IMR-90 (cell line): ENCODE measurements at regions not wholly inside any gene's neighbourhood (a gene's known extent, or its start where the extent isn't known, plus 50 kb on each side); places are given as distances from the start of the nearest gene placed in this dataset.

Source experiments
- ATAC-seq: fragments of 200-7000 bp; cut with Tn5 transposase; 2 replicates; pipeline ENCODE4 v1.9.1; 2020; ENCODE audit warnings: low read depth, mild to moderate bottlenecking, moderate library complexity
- BruUV-seq: library from RNA; stranded (reverse); fragments of 400-500 nt; replicated peaks from 2 replicates; lab custom pipeline; 2021; lab: Mats Ljungman, UMichigan
- CTCF ChIA-PET: fragments of 300-600 bp; formaldehyde crosslinking; extraction: SDS; loops from one replicate; lab custom pipeline; 2021; ENCODE audit warnings: antibody characterized with exemption; lab: Yijun Ruan, JAX
- POLR2A ChIA-PET: fragments of 300-600 bp; sonication (Branson Sonifier 250); formaldehyde crosslinking; loops from one replicate; lab custom pipeline; 2022; ENCODE audit warnings: antibody characterized with exemption; ENCODE audit not compliant: unreplicated experiment; lab: Charles Lee
- DNase-seq: peaks from one replicate; pipeline ENCODE4 v3.0.0; 2013
- H2AFZ ChIP-seq: replicated peaks from 2 replicates; pipeline ENCODE3; 2013; ENCODE audit warnings: low read length, mild to moderate bottlenecking; ENCODE audit not compliant: poor library complexity
- H2AK5ac ChIP-seq: 2 replicates; pipeline ENCODE4 v1.6.1; 2013; ENCODE audit warnings: low read depth, low read length, inconsistent platforms
- H2AK9ac ChIP-seq: replicated peaks from 2 replicates; pipeline ENCODE3; 2013; ENCODE audit warnings: mild to moderate bottlenecking, low read depth, low read length, moderate library complexity; ENCODE audit not compliant: poor library complexity
- H2BK120ac ChIP-seq: 2 replicates; pipeline ENCODE4 v1.6.1; 2013; ENCODE audit warnings: low read depth, low read length, inconsistent platforms
- H2BK15ac ChIP-seq: 3 replicates; pipeline ENCODE4 v1.6.1; 2013; ENCODE audit warnings: low read depth, low read length, inconsistent platforms
- H2BK20ac ChIP-seq: 2 replicates; pipeline ENCODE4 v1.6.1; 2013; ENCODE audit warnings: low read depth, mild to moderate bottlenecking, inconsistent platforms, low read length, moderate library complexity
- H2BK5ac ChIP-seq: 2 replicates; pipeline ENCODE4 v1.6.1; 2013; ENCODE audit warnings: mild to moderate bottlenecking, low read depth, low read length, inconsistent platforms; ENCODE audit not compliant: poor library complexity, severe bottlenecking
- H3K14ac ChIP-seq: replicated peaks from 2 replicates; pipeline ENCODE4 v1.6.1; 2013; ENCODE audit warnings: low read depth, low read length, inconsistent platforms
- H3K18ac ChIP-seq: 2 replicates; pipeline ENCODE4 v1.6.1; 2013; ENCODE audit warnings: low read depth, low read length, control low read depth
- H3K23ac ChIP-seq: 2 replicates; pipeline ENCODE4 v1.6.1; 2013; ENCODE audit warnings: low read depth, low read length, inconsistent platforms
- H3K27ac ChIP-seq: 2 replicates; pipeline ENCODE4 v1.5.1; 2013; ENCODE audit warnings: mild to moderate bottlenecking, control low read depth, low read length; ENCODE audit not compliant: insufficient read depth
- H3K27me3 ChIP-seq: 2 replicates; pipeline ENCODE4 v1.6.1; 2013; ENCODE audit warnings: low read length; ENCODE audit not compliant: control insufficient read depth, insufficient read depth
- H3K36me3 ChIP-seq: 2 replicates; pipeline ENCODE4 v1.6.1; 2013; ENCODE audit warnings: low read length, mixed read lengths; ENCODE audit not compliant: control insufficient read depth, insufficient read depth
- H3K4ac ChIP-seq: 2 replicates; pipeline ENCODE4 v1.6.1; 2013; ENCODE audit warnings: low read depth, low read length, inconsistent platforms
- H3K4me1 ChIP-seq: 2 replicates; pipeline ENCODE4 v1.6.1; 2013; ENCODE audit warnings: low read length, mixed read lengths; ENCODE audit not compliant: control insufficient read depth, insufficient read depth
- H3K4me2 ChIP-seq: 2 replicates; pipeline ENCODE4 v1.6.1; 2013; ENCODE audit warnings: low read depth, mild to moderate bottlenecking, control low read depth, low read length, moderate library complexity
- H3K4me3 ChIP-seq: 2 replicates; pipeline ENCODE4 v1.5.1; 2013; ENCODE audit warnings: low read depth, mild to moderate bottlenecking, control low read depth, low read length, moderate library complexity; ENCODE audit not compliant: insufficient read depth
- H3K56ac ChIP-seq: 2 replicates; pipeline ENCODE4 v1.6.1; 2013; ENCODE audit warnings: low read length, inconsistent platforms; ENCODE audit not compliant: insufficient read depth; ENCODE audit errors: extremely low read depth
- H3K79me1 ChIP-seq, 2 experiments: 2 replicates each; pipeline ENCODE4 v1.6.1; 2013; ENCODE audit warnings: low read length in 2 of 2, inconsistent platforms in 1 of 2, low read depth in 1 of 2
- H3K9ac ChIP-seq: 2 replicates; pipeline ENCODE4 v1.6.1; 2013; ENCODE audit warnings: low read depth, low read length, control low read depth
- H3K9me1 ChIP-seq: 2 replicates; pipeline ENCODE4 v1.6.1; 2013; ENCODE audit warnings: low read length, inconsistent platforms; ENCODE audit not compliant: insufficient read depth
- H3K9me3 ChIP-seq: 2 replicates; pipeline ENCODE4 v1.6.1; 2013; ENCODE audit warnings: low read length; ENCODE audit not compliant: control insufficient read depth, insufficient read depth
- H4K20me1 ChIP-seq: 2 replicates; pipeline ENCODE4 v1.6.1; 2013; ENCODE audit warnings: low read length, inconsistent platforms; ENCODE audit not compliant: insufficient read depth
- H4K5ac ChIP-seq: 2 replicates; pipeline ENCODE4 v1.6.1; 2013; ENCODE audit warnings: mild to moderate bottlenecking, low read depth, low read length, control low read depth
- H4K8ac ChIP-seq, 2 experiments: 2 replicates each; pipeline ENCODE4 v1.6.1; 2013; ENCODE audit warnings: low read depth in 2 of 2, low read length in 2 of 2, control low read depth in 1 of 2, inconsistent platforms in 1 of 2
- H4K91ac ChIP-seq: 2 replicates; pipeline ENCODE4 v1.6.1; 2013; ENCODE audit warnings: low read depth, low read length, inconsistent platforms; ENCODE audit not compliant: insufficient read depth
- BHLHE40 ChIP-seq: fragments of 150-350 bp; IDR thresholded peaks from 2 replicates; pipeline ENCODE4 v1.6.1; 2016; ENCODE audit warnings: mild to moderate bottlenecking, low read depth, low read length
- CEBPB ChIP-seq: IDR thresholded peaks from 2 replicates; pipeline ENCODE4 v1.6.1; 2012; ENCODE audit warnings: low read depth, low read length, improper control_type of control experiment
- CHD1 ChIP-seq: IDR thresholded peaks from 2 replicates; pipeline ENCODE4 v1.6.1; 2012; ENCODE audit warnings: low read depth, low read length, improper control_type of control experiment
- ELK1 ChIP-seq: fragments of 150-350 bp; IDR thresholded peaks from 2 replicates; pipeline ENCODE4 v1.6.1; 2016; ENCODE audit warnings: low read depth, mild to moderate bottlenecking, low read length, moderate library complexity, borderline replicate concordance
- MAFK ChIP-seq: IDR thresholded peaks from 2 replicates; pipeline ENCODE4 v1.6.1; 2012; ENCODE audit warnings: low read depth, low read length, improper control_type of control experiment
- NFE2L2 ChIP-seq: fragments of 150-350 bp; IDR thresholded peaks from 2 replicates; pipeline ENCODE4 v1.6.1; 2016; ENCODE audit warnings: low read depth, mild to moderate bottlenecking, low read length
- POLR2A ChIP-seq: IDR thresholded peaks from 2 replicates; pipeline ENCODE4 v1.6.1; 2012; ENCODE audit warnings: mild to moderate bottlenecking, low read depth, low read length
- RAD21 ChIP-seq: IDR thresholded peaks from 2 replicates; pipeline ENCODE4 v1.6.1; 2012; ENCODE audit warnings: low read length, improper control_type of control experiment
- RCOR1 ChIP-seq: IDR thresholded peaks from 2 replicates; pipeline ENCODE4 v1.6.1; 2012; ENCODE audit warnings: mild to moderate bottlenecking, low read length, improper control_type of control experiment; ENCODE audit not compliant: insufficient replicate concordance
- RFX5 ChIP-seq: IDR thresholded peaks from 2 replicates; pipeline ENCODE4 v1.8.0; 2012; ENCODE audit warnings: low read depth, mild to moderate bottlenecking, low read length, moderate library complexity
- SMC3 ChIP-seq: fragments of 150-350 bp; IDR thresholded peaks from 2 replicates; pipeline ENCODE4 v1.6.1; 2016; ENCODE audit warnings: low read depth, mild to moderate bottlenecking, antibody characterized with exemption, low read length, moderate library complexity
- WGBS, 2 experiments: methylation state at CpG; one replicate each; pipeline versions ENCODE4 v1.1.5 to v1.1.7; 2013; ENCODE audit warnings: missing lambda C conversion rate in 2 of 2; ENCODE audit not compliant: insufficient read length in 1 of 2; ENCODE audit errors: extremely low coverage in 2 of 2; 5-methylcytosine and 5-hydroxymethylcytosine counted together
- dilution Hi-C: fragments of 300-500 bp; cut with HindIII; formaldehyde crosslinking; loops from one replicate; pipeline ENCODE4 v1.14.3; 2018; ENCODE audit warnings: low sequenced_read_pairs; ENCODE audit not compliant: unreplicated experiment
- in situ Hi-C: fragments of 300-500 bp; cut with MboI; formaldehyde crosslinking; loops from 3 replicates; pipeline ENCODE4 v1.14.3; 2019; ENCODE audit warnings: low sequenced_read_pairs, inconsistent platforms, mixed read lengths
- intact Hi-C: fragments of 100-400 bp; cut with micrococcal nuclease; formaldehyde crosslinking; loops from 2 replicates; pipeline ENCODE4 v1.10.0; 2022

GRCh38 chr5:67281874-67282273 lies 85.3 kb upstream of the CD180 start:
- Histone ChIP-seq H4K91ac (no peak overlapping the region), H3K36me3 (no peaks in the 10 kb centered on the region), H3K4me1 (peaks cover 8% of the 10 kb centered on the region), H3K56ac (no peak overlapping the region), H3K4me2 (no peak overlapping the region), H2AK5ac (no peak overlapping the region), H4K20me1 (no peaks in the 10 kb centered on the region), H3K9me3 (peaks cover 3% of the 10 kb centered on the region; the same call in 1 of the 2 replicates), H3K18ac (no peak overlapping the region), H3K79me1 (no peaks in the 10 kb centered on the region), H4K8ac (no peak overlapping the region), H2AFZ (no peak overlapping the region), H3K14ac (no peak overlapping the region), H3K4me3 (no peak overlapping the region), H2BK20ac (no peak overlapping the region), H2BK15ac (no peak overlapping the region), H3K27ac (no peak overlapping the region), H2AK9ac (no peak overlapping the region), H3K27me3 (no peaks in the 10 kb centered on the region), H2BK120ac (no peak overlapping the region), H4K5ac (no peak overlapping the region), H3K9ac (no peak overlapping the region), H3K4ac (no peak overlapping the region), H3K23ac (no peak overlapping the region), H3K9me1 (peaks cover 5% of the 10 kb centered on the region; the same call in 1 of the 2 replicates), H2BK5ac (no peak overlapping the region)
- dilution Hi-C loops (no loop called here), in situ Hi-C loops (no loop called here), intact Hi-C loops (no loop called here)
- ChIA-PET CTCF (no interaction called here), POLR2A (no interaction called here)
- no TSS peak for BruUV-seq
- no peak for ATAC-seq
- WGBS, 2 experiments, result 100% methylated on average over 1 of the region's 2 CpGs; no CpG with 5 or more reads in 1 of the 2 experiments
- DNase-seq, result no peak
- TF ChIP-seq RFX5, result no peak
- TF ChIP-seq RCOR1, result no peak
- no peak for TF ChIP-seq NFE2L2
- no peak for TF ChIP-seq POLR2A
- no peak for TF ChIP-seq CEBPB
- TF ChIP-seq RAD21, result no peak
- TF ChIP-seq CHD1, result no peak
- TF ChIP-seq SMC3, result no peak
- TF ChIP-seq ELK1, result no peak
- no peak for TF ChIP-seq MAFK
- no peak for TF ChIP-seq BHLHE40
